Glomerular visceral epithelial cell (primary cell): ENCODE measurements at regions not wholly inside any gene's neighbourhood (a gene's known extent, or its start where the extent isn't known, plus 50 kb on each side); places are given as distances from the start of the nearest gene placed in this dataset.

Experiments used
- DNase-seq: peaks from one replicate; pipeline ENCODE4 v3.0.0-alpha.2; 2016; ENCODE audit errors: extremely low spot score

DNA sequence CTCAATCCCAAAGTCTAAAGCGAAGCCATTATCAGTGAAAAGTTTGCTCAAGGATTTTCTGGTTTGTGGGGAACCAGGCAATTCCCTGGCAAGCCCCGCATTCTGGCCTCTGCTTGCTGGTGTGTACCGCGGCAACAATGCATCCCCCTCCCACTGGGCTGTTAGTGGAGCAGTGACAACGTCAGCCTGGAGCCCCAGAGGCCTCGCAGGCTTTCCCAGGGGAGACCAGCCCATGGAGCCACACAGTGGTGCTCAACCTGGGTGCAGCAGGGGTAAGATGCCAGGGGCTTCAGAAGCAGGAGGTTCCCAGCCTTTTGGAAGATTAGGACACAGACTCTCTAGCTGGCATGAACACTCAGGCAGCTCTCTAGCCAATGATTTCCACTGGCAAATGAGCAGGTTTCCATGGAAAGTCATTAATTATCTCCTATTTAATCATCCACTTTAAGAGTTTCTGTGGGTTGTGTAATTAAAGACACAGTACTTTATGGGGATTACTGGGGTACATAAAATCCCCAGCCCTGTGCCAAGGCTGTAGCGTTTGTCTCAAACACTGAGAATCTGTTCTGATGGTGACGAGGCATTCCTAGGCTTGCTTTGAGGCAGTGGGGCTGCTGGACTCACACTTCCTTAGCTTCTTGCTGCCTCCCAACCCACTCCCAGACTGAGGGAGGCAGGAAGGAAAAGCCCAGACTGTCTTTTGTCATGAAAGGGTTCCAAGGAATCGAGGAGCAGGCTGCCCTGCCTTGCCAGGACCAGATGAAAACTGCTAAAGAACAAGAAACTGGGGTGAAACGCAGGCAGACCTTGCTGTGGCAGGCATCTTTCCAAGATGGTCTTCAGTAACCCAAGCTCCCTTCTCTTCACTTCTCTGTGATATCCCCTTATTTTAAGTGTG, 411.9 kb upstream of the SHH start:
- DNase-seq: no peak

DNA sequence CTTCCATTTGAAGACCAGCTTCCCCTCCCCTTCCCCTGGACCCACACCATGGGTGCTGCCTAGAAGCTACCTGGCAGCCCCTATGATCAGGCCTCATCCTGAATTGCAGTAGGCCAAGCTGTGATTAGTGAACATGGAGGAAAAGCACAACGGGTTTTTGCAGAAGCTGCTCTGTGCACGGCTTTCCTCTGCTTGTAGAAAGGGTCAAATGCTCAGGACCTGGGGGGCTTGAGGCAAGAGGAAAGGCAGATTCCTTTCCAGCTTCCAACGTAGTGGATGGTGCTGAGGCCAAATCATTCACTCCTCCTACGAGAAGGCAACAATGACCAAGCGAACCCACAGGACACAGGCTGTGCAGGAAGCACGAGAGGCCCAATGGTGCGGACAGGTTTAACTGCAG, 410.3 kb upstream of the SHH start:
- no peak for DNase-seq

DNA sequence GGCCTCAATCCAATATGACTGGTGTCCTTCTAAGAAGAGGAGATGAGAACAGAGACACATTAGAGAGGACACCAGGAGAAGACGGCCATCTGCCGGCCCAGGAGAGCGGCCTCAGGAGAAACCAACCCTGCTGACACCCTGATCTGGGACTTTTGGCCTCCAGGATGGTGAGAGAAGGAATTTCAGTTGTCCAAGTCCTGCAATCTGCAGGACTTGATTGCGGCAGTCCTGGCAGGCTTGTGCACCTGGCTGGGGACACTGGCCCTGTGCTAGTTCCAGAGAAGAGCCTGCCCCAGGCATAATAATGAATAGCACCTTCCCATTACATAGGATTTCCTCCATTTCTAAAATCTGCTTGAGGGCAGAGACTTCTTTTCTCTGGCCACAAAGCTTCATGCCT, 409.9 kb upstream of the SHH start:
- no peak for DNase-seq

DNA sequence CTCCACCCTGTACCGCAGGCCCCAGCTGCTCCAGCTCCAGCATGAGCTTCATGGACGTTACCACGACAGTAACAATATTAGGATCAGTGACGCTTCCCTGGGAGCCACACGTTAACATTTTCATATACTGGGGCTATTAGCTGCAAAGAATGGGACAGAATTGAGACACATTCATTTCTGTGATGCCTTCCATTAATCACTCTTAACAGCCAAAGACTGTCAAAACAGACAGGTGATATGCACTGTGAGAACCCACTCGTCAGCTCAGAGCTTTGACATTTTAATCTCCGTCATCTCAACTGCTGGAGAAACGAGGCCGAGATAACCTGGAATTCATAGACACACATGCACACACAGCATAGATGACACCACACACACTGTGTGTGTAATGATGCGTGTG, 408.4 kb upstream of the SHH start:
- DNase-seq: no peak

- no peak for DNase-seq
Measured at GRCh38 chr7:156220078-156220605, 407.9 kb upstream of the SHH start.

- DNase-seq: no peak
Measured at GRCh38 chr7:156219307-156220077, 407.2 kb upstream of the SHH start.

GRCh38 chr7:156218544-156219306, 406.5 kb upstream of the SHH start:
- no peak for DNase-seq

GRCh38 chr7:156217803-156218202, 405.5 kb upstream of the SHH start:
- DNase-seq: no peak

DNA sequence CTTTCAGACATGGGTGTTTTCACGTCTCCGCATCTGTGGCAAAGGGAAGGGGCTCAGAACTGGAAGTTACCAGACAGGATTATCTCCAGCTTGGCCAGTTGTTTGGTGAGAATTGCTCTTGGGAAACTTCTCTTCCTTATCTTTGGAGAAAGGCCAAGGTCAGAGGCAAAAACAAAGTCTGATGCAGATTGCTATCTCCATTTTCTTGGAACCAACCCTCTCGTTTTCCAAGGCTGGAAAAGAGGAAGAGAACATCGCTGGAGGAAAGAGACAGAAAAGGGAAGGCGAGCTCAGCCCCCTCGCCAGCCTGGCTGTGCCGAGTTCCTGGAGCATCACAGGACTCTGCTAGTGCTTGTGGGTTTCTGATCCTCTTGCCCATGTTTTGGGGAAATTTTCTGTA, 396.8 kb upstream of the SHH start:
- no peak for DNase-seq

DNA sequence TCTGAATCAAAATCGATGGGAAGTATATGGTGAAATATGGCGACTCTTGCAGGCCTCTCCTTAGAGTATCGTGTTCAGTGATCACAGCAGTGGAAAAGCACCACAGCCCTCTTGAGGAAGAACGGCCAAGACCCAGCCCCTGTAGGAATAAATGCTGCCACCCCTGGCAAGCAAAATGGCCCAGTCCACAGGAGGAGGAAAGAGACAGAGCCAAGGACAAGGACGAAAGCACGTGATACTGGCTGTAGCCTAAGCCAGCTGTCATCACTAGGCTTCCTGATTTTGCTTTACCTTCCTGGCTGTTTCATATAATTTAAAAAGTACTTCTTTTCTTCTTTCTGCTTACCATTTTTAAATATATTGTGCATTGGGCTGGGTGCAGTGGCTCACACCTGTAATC, 395.0 kb upstream of the SHH start:
- DNase-seq: no peak

- DNase-seq: no peak
Measured at GRCh38 chr7:156206174-156206573, 393.9 kb upstream of the SHH start.

- DNase-seq: no peak
Measured at GRCh38 chr7:156204820-156205219, 392.6 kb upstream of the SHH start.

DNA sequence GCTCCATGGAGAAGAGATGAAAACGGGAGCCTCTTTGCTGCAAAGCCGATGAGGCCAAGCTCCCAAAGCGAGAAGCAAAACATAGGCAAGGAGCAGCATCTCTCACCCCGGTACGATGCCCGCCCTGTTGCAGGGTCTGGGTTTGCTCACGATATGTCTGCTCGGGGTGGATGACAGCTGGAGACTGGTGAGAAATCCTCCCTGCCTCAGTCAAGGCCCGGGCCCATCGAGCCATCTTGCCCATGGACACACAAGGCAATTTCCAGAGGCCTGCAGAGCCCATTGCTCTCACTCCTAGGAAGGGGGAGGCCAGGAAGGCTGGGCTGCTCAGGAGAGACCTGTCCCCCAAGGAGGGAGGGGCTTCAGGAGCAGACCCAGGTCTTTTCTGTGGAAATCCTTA, 391.7 kb upstream of the SHH start:
- DNase-seq: no peak

- DNase-seq: no peak
Measured at GRCh38 chr7:156198277-156198676, 386.0 kb upstream of the SHH start.

DNA sequence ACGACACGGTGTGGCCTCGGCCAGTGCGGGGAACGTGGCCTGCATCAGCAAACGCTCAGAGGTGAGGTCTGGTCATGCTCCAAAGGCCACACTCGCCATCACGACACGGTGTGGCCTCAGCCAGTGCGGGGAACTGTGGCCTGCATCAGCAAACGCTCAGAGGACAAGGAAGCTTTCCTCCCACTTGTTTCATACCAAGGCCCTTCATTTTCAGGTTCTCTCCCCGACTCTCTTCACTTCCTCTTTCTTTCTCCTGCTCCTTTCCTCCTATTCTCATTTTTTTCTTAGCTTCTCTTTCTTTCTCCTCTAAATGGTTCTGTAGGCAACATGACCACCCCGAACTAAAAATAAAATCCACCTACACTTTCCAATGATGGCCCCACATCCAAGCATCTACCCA, 384.4 kb upstream of the SHH start:
- DNase-seq: no peak

GRCh38 chr7:156195276-156195675, 383.0 kb upstream of the SHH start:
- DNase-seq: no peak

- no peak for DNase-seq
Measured at GRCh38 chr7:156194813-156195212, 382.6 kb upstream of the SHH start.

GRCh38 chr7:156192921-156193320, 380.7 kb upstream of the SHH start:
- DNase-seq: no peak

GRCh38 chr7:156191090-156191489, 378.8 kb upstream of the SHH start:
- DNase-seq: no peak

DNA sequence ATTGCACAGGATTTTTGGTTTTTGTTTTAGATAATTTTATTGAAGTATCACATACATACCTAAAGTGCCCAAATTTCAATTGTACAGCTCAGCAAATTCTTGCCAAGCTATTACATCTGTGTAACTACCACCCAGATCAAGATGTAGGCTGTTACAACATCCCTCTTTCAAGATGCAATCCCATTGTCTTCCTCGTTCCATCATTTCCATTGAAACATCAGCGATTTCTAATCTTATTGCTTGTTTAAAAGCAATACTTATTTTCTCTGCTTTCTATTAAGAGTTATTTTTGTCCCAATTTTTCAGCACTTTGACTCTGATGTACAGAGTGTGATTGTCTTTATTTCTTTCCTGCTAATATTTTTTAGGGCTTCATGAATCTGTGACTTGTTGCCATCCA, 372.8 kb upstream of the SHH start:
- no peak for DNase-seq

DNA sequence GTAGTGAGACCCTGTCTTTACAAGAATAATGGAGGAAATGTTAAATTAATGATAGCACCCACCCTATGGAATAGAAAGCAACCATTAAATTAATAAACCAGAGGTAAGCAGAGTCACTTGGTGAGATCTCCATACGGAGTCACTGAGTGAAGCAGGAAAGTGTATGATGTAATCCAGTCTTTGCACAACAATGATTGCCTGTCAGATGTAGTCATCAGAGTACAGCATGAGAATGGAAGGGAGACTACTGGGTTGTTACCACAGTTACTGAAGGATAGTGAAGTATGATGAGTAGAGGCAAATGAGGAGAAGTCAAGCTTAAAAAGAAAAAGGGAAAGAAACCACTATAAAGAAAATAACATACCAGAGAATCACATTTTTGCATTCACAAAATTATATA, 371.9 kb upstream of the SHH start:
- no peak for DNase-seq
